GM12891 (cell line): ENCODE measurements at regions not wholly inside any gene's neighbourhood (a gene's known extent, or its start where the extent isn't known, plus 50 kb on each side); places are given as distances from the start of the nearest gene placed in this dataset.

Experiments used
- POLR2A ChIP-seq: IDR thresholded peaks from 2 replicates; pipeline ENCODE4 v1.6.1; 2011; ENCODE audit warnings: low read depth, low read length, control low read depth
- POLR2AphosphoS5 ChIP-seq: IDR thresholded peaks from 2 replicates; pipeline ENCODE4 v1.6.1; 2011; ENCODE audit warnings: low read depth, low read length, control low read depth
- SPI1 ChIP-seq: IDR thresholded peaks from 2 replicates; pipeline ENCODE4 v1.6.1; 2011; ENCODE audit warnings: low read depth, low read length, control low read depth
- TAF1 ChIP-seq: IDR thresholded peaks from 2 replicates; pipeline ENCODE4 v1.6.1; 2011; ENCODE audit warnings: low read depth, low read length, control low read depth

GRCh38 chr1:229860926-229861325 is 206.1 kb upstream of the GALNT2 start:
- TF ChIP-seq POLR2A (no peak), TAF1 (no peak), SPI1 (no peak), POLR2AphosphoS5 (no peak)
